ENCODE measurements at regions not wholly inside any gene's neighbourhood (a gene's known extent, or its start where the extent isn't known, plus 50 kb on each side); places are given as distances from the start of the nearest gene placed in this dataset.
"Not testable (repeated sequence)": the region's sequence is repeated elsewhere in the genome, so short reads cannot be mapped to it uniquely, and the experiment has no call there.

DNA sequence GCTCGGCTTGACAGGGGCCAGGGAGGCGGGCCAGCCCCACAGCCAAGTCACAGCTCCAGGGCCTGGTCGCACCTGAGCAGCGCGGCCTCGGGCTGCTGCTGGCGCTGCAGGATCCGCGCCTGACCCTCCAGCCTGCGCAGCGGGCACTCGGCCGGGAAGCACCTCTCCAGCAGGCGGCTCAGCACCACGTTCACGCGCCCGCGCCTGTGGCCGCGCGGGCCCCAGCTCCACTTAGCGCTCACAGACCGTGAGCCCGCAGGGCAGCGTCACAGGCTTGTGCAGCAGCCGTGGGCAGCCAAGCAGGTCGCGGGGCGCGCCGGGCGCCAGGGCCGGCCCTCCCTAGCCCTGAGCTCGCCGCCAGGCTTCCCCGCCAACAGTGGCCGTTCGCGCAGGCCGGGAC lies 90.7 kb downstream of the POTEB2 start:
- not testable (repeated sequence) for TF ChIP-seq CTCF (IDR thresholded peaks at IDR 0.05 in 4 of 5, conservative IDR thresholded peaks at IDR 0.05 in 1 of 5); POLR2A (IDR thresholded peaks at IDR 0.05)
